ENCODE measurements at regions not wholly inside any gene's neighbourhood (a gene's known extent, or its start where the extent isn't known, plus 50 kb on each side); places are given as distances from the start of the nearest gene placed in this dataset.

- DNase-seq: no peak
Observed at GRCh38 chr16:9308356-9308801, 216.9 kb downstream of the HAPSTR1 start.

DNA sequence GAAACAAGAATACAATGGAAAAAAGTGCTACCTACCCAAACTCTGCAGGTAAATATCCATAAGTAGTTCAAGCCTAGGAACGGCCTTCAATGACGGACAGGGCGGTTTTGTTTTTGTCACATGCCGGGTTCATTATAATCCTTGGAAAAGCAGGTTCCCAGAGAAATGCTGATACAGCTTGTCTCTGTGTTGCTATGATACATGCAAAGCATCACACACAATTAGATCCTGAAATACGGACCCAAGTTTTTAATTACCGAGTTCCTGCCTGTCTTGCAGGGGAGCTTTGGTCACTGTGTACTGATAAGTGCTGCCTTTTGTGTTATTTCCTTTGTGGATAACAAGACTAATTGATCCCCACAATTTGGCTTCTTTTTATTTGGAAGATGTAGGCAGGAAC, 217.4 kb downstream of the HAPSTR1 start:
- DNase-seq: no peak

DNA sequence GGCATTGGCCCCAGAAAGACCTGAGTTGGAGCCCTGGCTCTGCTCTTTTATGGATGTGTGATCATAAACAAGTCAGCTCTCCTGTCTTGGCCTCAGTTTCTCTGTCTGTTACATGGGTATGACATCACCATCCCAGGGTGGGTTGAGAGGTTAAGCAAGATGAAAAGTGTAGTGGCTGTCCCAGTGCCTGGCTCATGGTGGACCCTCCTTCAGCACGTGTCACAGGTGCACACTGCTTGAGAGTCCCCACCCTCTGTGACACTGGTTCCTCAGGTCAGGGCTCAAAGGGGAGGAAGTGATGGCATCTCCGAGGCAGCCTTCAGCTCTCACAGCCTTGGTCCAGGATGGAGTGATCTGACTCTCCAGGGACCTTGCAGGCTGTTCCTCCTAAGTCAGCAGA, 218.4 kb downstream of the HAPSTR1 start:
- no peak for DNase-seq

GRCh38 chr16:9311303-9311954, 220.0 kb downstream of the HAPSTR1 start:
- DNase-seq: no peak

DNA sequence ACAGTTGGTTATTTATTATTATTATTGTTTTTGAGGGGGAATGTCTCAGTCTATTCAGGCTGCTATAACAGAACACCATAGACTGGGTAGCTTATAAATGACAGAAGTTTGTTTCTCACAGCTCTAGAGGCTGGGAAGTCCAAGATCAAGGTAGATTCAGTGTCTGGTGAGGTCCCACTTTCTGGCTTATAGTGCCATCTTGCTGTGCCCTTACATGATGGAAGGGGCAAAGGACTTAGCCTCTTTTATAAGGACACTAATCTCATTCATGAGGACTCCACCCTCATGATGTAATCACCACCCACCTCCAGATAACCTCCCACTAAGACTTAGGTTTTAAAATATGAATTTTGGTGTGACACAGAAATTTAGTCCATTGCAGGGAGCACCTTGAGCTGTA, 224.6 kb downstream of the HAPSTR1 start:
- DNase-seq: no peak

DNA sequence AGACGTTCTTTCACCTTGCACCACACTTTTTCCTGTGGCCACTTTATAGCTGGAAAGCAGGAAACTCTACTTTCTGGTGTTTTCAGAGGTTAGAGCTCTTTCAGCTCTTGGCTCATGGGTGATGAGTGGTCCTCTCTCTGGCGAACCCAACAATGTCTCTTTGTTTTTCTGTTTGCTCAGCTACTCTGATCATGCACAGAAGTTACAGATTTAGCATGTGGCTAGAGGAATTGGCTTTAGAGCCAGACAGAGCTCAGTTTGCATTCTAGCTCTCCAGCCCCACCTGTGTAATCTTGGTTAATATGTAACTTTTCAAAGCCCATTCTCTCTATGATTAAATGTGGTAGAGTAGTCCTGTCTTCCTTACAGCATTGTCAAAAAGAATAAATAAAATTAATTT, 225.2 kb downstream of the HAPSTR1 start:
- no peak for DNase-seq

GRCh38 chr16:9318764-9319163, 227.3 kb downstream of the HAPSTR1 start:
- no peak for DNase-seq

DNA sequence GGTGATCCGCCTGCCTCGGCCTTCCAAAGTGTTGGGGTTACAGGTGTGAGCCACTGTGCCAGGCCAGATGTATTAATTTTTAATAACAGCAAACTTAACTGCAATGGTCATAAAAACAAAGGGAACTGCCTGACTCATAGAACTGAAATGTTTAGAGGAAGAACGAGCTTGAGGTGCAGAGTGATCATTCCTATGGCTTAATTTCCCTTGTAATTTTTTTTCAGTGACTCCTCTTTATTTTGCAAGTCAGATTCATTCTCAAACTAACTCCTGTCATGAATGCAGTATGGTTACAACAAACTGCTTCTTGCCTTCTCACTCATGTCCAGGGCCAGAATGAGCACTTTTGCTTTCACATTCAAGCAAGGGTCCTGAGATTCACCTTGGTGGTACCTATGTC, 231.3 kb downstream of the HAPSTR1 start:
- DNase-seq: no peak

- DNase-seq: no peak
Observed at GRCh38 chr16:9323170-9323569, 231.7 kb downstream of the HAPSTR1 start.

GRCh38 chr16:9327253-9327652, 235.8 kb downstream of the HAPSTR1 start:
- no peak for DNase-seq

- no peak for DNase-seq
Observed at GRCh38 chr16:9328411-9328810, 237.0 kb downstream of the HAPSTR1 start.

- DNase-seq: no peak
Observed at GRCh38 chr16:9330095-9330494, 238.7 kb downstream of the HAPSTR1 start.

DNA sequence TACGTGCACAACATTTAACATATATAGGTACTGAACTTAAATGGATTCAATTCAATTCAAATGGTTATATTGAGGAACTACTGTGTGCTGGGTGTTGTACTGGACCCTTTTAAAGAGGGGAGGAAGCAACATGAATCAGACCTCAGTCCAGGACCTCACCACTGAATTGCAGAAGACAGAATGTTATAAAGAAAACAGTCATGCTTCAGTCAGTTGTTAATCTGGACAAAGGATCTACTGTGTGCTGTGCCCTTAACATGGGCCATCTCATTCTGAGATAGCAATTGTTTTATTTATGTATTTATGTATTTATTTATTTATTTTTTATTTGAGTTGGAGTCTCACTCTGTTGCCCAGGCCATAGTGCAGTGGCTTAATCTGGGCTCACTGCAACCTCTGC, 240.1 kb downstream of the HAPSTR1 start:
- DNase-seq: no peak

DNA sequence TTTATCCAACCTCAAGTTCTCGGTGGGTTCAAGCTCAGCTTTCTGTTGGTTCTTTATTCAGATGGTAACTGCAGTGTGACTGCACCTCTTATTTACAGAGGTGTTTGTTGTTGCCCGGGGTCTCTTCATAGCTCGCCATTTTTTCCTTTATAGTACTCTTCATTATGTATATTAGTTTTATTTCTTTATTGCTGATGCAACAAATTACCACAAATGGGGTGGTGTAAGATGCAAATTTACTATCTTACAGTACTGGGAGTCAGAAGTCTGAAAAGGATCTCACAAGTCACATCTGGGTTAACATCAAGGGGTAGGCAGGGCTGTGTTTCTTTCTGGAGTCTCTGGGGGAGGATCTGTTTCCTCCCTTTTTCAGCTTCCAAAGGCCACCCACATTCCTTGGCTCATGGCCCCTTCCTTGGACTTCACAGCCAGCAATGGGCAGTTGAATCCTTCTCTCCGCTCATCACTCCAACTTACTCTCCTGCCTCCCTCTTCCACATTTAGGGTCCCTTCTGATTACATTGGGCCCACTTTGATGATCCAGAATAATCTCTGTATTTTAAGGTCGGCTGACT, 241.2 kb downstream of the HAPSTR1 start:
- DNase-seq: no peak

DNA sequence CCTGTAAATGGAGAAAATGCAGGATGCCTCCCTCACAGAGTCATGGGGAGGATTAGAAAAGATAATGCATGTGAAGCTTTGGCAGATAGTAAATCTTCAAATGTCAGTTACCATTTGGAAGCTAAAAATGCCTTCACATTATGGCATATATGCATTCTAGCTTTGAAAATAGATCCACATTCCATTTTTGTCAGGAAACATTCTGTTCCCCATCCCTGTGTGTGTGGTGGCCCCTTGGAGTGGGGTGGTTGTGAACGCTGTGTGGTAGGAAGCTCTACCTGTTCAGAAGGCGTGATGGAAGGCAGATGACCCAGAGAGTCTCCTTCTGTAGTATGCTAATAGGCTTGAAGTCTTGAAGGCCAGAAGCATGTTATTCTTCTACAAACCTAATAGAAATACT, 242.0 kb downstream of the HAPSTR1 start:
- DNase-seq: no peak

GRCh38 chr16:9334103-9334502, 242.7 kb downstream of the HAPSTR1 start:
- no peak for DNase-seq

GRCh38 chr16:9337308-9338032, 246.0 kb downstream of the HAPSTR1 start:
- DNase-seq: no peak

DNA sequence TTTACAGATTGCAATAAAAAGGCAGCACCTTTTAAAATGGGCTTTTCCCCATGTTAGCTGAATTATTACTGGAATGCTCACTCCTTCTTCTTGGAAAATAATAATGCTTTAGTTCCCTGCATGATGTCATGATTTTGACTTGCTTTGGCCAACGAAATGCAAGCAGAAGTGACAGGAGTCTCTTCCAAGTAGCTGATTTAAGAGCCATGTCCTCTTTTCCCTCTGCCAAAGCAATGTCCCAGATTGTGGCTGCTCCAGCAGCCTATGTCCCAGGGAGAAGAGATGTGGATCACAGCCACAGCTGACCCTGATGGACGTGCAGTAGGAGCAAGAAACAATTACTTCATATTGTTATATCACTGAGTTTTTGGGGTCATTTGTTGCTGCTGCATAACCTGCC, 246.6 kb downstream of the HAPSTR1 start:
- no peak for DNase-seq

DNA sequence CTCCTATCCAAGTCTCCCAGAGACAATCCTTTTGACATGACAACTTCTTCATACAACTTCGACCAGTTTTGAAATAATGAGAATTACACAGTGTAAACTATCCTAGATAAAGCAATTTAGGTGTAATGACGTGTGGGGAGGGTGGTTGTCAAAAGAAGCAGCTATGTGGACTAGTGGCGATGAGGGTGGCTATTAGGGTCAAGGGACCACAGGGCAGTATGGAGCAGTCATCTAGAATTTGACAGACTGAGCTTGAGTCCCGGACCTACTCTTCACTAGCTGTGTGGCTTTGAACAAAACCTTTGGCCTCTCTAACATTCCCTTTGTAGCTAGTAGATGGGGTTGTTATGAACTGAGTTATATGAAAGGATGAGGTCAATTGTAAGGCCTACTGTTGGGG, 247.1 kb downstream of the HAPSTR1 start:
- no peak for DNase-seq

DNA sequence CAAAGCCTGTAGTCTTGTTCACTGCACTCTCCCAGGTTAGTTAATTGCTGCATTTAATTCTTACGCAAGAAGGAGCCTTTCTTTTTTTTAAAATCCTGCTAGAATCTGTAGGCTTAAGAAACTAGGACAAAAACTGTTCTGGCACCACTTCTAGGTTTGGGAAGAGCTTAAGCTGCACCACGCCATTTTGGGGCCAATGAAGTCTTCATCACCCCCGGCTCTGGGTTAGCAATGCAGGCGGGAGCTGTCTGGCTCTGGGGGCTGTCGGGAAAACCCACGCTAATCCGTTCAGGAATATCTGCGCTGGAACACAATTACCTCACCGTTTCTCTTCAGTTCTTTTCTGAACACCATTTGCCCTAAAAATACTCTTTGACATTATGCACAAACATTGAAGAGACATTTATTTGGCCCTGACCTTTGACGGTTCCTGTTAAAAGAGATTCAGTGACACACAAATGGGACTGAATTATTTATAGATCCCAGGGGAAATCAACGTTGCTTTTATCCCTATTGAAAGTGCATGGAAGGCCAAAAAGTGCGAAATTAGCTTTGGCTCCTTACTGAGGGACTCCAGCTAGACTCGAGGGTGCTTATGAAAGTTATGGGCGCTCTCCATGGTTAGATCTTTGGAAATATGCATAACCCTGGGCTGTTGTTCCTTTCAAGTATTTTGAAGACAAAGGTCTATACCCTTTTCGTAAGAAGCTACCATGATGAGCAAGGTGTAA, 249.2 kb downstream of the HAPSTR1 start:
- no peak for DNase-seq

DNA sequence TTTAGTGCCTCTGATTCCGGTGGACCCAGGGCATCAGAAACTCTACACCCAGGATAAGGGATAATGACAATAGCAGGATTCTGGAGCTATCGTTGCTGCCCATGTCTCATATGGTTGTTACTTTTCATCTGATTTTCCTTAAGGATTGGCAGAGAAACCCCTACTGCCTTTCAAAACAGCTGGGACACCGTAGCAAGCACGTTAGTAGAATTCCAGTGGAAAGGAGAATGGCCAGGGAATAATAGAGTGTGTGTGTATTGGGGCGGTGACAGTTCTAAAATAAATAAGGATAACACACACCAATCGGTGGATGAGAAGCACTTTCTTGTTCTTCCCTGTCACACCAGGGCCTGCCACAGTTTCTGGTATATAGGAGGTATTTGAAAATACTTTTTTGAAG, 251.8 kb downstream of the HAPSTR1 start:
- DNase-seq: no peak

GRCh38 chr16:9344508-9344907, 253.1 kb downstream of the HAPSTR1 start:
- DNase-seq: no peak

- DNase-seq: no peak
Observed at GRCh38 chr16:9345046-9345445, 253.6 kb downstream of the HAPSTR1 start.

- no peak for DNase-seq
Observed at GRCh38 chr16:9345880-9346279, 254.4 kb downstream of the HAPSTR1 start.
